ENCODE measurements at regions not wholly inside any gene's neighbourhood (a gene's known extent, or its start where the extent isn't known, plus 50 kb on each side); places are given as distances from the start of the nearest gene placed in this dataset.

DNA sequence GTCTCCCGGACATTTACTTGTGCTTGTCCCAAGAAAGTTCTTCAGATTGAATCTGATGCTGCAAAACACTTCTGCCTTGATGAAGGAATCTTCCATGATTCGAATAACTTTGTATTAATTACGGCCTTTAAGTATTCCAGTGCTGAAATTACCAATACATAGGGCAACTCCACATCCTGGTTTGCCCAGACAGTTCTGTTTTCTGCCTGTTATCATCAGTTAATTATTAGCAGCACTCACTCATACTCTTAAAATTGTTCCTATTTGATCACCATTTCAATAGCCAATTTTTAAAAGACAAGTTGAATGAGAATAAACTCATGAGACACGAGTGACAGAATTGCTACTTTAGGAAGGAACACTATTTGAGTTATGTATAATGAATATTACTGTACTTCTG is 620.7 kb upstream of the ZEB2 start:
- no peak overlapping the region for H3K4me3 ChIP-seq
- H3K27ac ChIP-seq = no peak overlapping the region
- no peaks in the 10 kb centered on the region for H3K27me3 ChIP-seq
- intact Hi-C loops (cut with DNase I) = loop anchor here in 1 of 4 donors (5.0 kb wide), 1 partner anchor 737 kb away; no protein-coding TSS in a partner anchor
- WGBS, 3 donors = 94 to 95% (median 95%) methylated on average over 4 of the region's 4 CpGs
- no peaks in the 10 kb centered on the region for H3K4me1 ChIP-seq (ENCODE audit: insufficient read depth)
- TF ChIP-seq POLR2A (IDR thresholded peaks at IDR 0.05) = no peak
- TF ChIP-seq EP300 (IDR thresholded peaks at IDR 0.05) = no peak
- TF ChIP-seq, protein P1, sequence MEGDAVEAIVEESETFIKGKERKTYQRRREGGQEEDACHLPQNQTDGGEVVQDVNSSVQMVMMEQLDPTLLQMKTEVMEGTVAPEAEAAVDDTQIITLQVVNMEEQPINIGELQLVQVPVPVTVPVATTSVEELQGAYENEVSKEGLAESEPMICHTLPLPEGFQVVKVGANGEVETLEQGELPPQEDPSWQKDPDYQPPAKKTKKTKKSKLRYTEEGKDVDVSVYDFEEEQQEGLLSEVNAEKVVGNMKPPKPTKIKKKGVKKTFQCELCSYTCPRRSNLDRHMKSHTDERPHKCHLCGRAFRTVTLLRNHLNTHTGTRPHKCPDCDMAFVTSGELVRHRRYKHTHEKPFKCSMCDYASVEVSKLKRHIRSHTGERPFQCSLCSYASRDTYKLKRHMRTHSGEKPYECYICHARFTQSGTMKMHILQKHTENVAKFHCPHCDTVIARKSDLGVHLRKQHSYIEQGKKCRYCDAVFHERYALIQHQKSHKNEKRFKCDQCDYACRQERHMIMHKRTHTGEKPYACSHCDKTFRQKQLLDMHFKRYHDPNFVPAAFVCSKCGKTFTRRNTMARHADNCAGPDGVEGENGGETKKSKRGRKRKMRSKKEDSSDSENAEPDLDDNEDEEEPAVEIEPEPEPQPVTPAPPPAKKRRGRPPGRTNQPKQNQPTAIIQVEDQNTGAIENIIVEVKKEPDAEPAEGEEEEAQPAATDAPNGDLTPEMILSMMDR (IDR thresholded peaks at IDR 0.05) = no peak
- H3K9me3 ChIP-seq = no peaks in the 10 kb centered on the region
- no peaks in the 10 kb centered on the region for H3K36me3 ChIP-seq
- DNase-seq = no peak

DNA sequence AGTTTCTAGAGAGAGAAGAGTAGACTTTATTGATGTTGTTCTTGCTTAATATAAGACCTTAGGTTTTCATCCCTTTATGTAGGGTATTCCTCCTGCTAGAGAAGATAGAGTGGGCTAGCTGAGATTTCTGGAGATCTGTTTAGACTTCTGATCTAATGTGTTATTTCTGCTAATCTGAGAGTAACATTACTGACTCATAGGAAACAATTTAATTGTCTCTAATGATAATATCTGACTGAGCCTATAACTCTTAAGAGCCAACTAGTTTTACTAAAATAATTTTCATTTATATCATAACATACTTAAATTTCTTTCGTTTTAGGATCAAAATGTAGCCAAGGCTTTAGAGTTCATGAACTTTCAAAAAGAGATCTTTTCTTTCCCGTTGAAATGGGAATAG is 618.7 kb upstream of the ZEB2 start:
- Histone ChIP-seq H3K36me3 (no peaks in the 10 kb centered on the region), H3K9me3 (no peaks in the 10 kb centered on the region), H3K4me1 (ENCODE audit: insufficient read depth) (no peaks in the 10 kb centered on the region), H3K4me3 (no peak overlapping the region), H3K27me3 (no peaks in the 10 kb centered on the region), H3K27ac (no peak overlapping the region)
- no peak for DNase-seq
- WGBS, 3 donors = 75 to 88% (median 78%) methylated on average over 2 of the region's 2 CpGs
- TF ChIP-seq, protein P1 (IDR thresholded peaks at IDR 0.05) = no peak
- TF ChIP-seq EP300 (IDR thresholded peaks at IDR 0.05) = no peak
- no peak for TF ChIP-seq POLR2A (IDR thresholded peaks at IDR 0.05)
- intact Hi-C loops (cut with DNase I) = no loop called here

DNA sequence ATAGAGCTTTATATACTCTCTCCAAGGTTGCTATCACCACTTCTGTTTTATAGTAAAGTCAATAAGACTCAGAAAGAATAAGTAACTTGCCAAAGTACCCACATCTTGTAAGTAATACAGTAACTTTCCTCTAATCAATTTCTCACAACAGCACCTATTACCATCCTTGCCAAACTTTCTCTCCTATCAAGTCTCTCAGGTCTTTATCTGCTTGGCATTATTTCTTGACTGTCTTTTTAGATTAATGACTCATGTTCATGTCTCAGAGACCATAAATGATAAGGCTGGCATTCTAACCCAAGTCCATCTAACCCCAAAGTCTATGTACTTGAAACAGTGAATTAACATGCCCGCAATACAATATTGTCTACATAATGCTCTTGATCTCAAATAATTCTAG is 618.0 kb upstream of the ZEB2 start:
- H3K36me3 ChIP-seq = no peaks in the 10 kb centered on the region

DNA sequence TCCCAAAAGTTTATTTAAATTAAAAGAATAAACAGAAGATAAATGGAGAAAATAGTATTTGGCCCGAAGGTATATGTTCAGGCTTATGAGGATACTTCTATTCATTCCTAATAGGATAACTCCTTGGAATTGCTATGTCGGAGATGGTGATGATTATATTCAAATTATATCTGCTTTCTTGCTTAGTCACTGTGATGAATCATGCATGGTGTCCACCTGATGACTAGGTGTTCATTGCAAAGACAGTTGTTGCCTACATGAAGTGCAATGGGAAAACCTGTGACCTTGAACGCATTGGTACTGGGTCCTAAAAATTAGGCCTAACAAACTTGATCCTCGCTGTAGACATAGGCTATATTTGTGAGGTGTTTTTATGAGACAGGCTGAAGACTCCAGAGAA is 617.3 kb upstream of the ZEB2 start:
- no peaks in the 10 kb centered on the region for H3K4me1 ChIP-seq (ENCODE audit: insufficient read depth)
- H3K9me3 ChIP-seq = no peaks in the 10 kb centered on the region
- WGBS, 3 donors = 92 to 97% (median 95%) methylated on average over 4 of the region's 4 CpGs
- no peaks in the 10 kb centered on the region for H3K36me3 ChIP-seq
- H3K27me3 ChIP-seq = no peaks in the 10 kb centered on the region
- intact Hi-C loops (cut with DNase I) = no loop called here
- no peak overlapping the region for H3K4me3 ChIP-seq
- no peak overlapping the region for H3K27ac ChIP-seq
- no peak for DNase-seq
- TF ChIP-seq EP300 (IDR thresholded peaks at IDR 0.05) (no peak), POLR2A (IDR thresholded peaks at IDR 0.05) (no peak)
- TF ChIP-seq, protein P1 (IDR thresholded peaks at IDR 0.05) = no peak

More for the DNA sequence above, 618.0 kb upstream of the ZEB2 start:
- Histone ChIP-seq H3K27ac (no peak overlapping the region), H3K4me1 (ENCODE audit: insufficient read depth) (no peaks in the 10 kb centered on the region), H3K9me3 (no peaks in the 10 kb centered on the region), H3K4me3 (no peak overlapping the region), H3K27me3 (no peaks in the 10 kb centered on the region)
- intact Hi-C loops (cut with DNase I) = no loop called here
- TF ChIP-seq EP300 (IDR thresholded peaks at IDR 0.05) (no peak), POLR2A (IDR thresholded peaks at IDR 0.05) (no peak)
- TF ChIP-seq, protein P1 (IDR thresholded peaks at IDR 0.05) = no peak
- DNase-seq = no peak
- WGBS, 3 donors = 98 to 100% (median 100%) methylated on average over 1 of the region's 1 CpG
